GM13976 (cell line): ENCODE measurements at regions not wholly inside any gene's neighbourhood (a gene's known extent, or its start where the extent isn't known, plus 50 kb on each side); places are given as distances from the start of the nearest gene placed in this dataset.

Experiments used
- DNase-seq: peaks from one replicate; pipeline ENCODE4 v3.0.0; 2012; ENCODE audit warnings: low spot score
- CTCF ChIP-seq: IDR thresholded peaks from 2 replicates; pipeline ENCODE4 v1.5.1; 2012; ENCODE audit warnings: borderline replicate concordance, mild to moderate bottlenecking; ENCODE audit not compliant: insufficient read depth; ENCODE audit errors: extremely low read depth, missing control alignments, control extremely low read depth
- in situ Hi-C: fragments of 300-500 bp; cut with MboI; formaldehyde crosslinking; loops from one replicate; pipeline ENCODE4 v1.12.0; 2022; ENCODE audit warnings: low sequenced_read_pairs, mixed read lengths, inconsistent platforms; ENCODE audit not compliant: unreplicated experiment

GRCh38 chr7:138204285-138204981 lies 128.2 kb downstream of the AKR1D1 start:
- DNase-seq, result no peak
- in situ Hi-C loops, result no loop called here
- TF ChIP-seq CTCF, result no peak

GRCh38 chr7:138204982-138205298 lies 128.7 kb downstream of the AKR1D1 start:
- DNase-seq, result no peak
- no peak for TF ChIP-seq CTCF
- in situ Hi-C loops, result no loop called here

- in situ Hi-C loops, result no loop called here
- DNase-seq, result no peak
- TF ChIP-seq CTCF, result no peak
Measured at GRCh38 chr7:138205614-138206150, 129.4 kb downstream of the AKR1D1 start.

GRCh38 chr7:138207555-138207971 lies 131.3 kb downstream of the AKR1D1 start:
- no peak for DNase-seq
- in situ Hi-C loops, result no loop called here
- TF ChIP-seq CTCF, result no peak

- no peak for DNase-seq
- no peak for TF ChIP-seq CTCF
- in situ Hi-C loops, result no loop called here
Measured at GRCh38 chr7:138208142-138208570, 131.9 kb downstream of the AKR1D1 start.

- no peak for TF ChIP-seq CTCF
- DNase-seq, result no peak
- in situ Hi-C loops, result no loop called here
Measured at GRCh38 chr7:138208864-138209263, 132.6 kb downstream of the AKR1D1 start.

- DNase-seq, result no peak
- no peak for TF ChIP-seq CTCF
- in situ Hi-C loops, result no loop called here
Measured at GRCh38 chr7:138212314-138212713, 136.1 kb downstream of the AKR1D1 start.
